Neuronal stem cell (in vitro differentiated cells): ENCODE measurements at regions not wholly inside any gene's neighbourhood (a gene's known extent, or its start where the extent isn't known, plus 50 kb on each side); places are given as distances from the start of the nearest gene placed in this dataset.

ENCODE experiments used
- DNase-seq: peaks from one replicate; pipeline ENCODE4 v3.0.0-alpha.2; 2013; ENCODE audit warnings: low spot score
- H2AFZ ChIP-seq: one replicate; pipeline ENCODE4 v1.6.1; 2013; ENCODE audit warnings: mild to moderate bottlenecking, low read length, inconsistent platforms
- H2AK5ac ChIP-seq: 2 replicates; pipeline ENCODE4 v1.6.1; 2013; ENCODE audit warnings: low read depth, mild to moderate bottlenecking, inconsistent platforms, low read length, moderate library complexity, mixed read lengths
- H2BK120ac ChIP-seq: 2 replicates; pipeline ENCODE4 v1.6.1; 2013; ENCODE audit warnings: low read depth, mild to moderate bottlenecking, inconsistent platforms, low read length, moderate library complexity, mixed read lengths
- H2BK12ac ChIP-seq: one replicate; pipeline ENCODE4 v1.6.1; 2013; ENCODE audit warnings: low read length, inconsistent platforms
- H2BK15ac ChIP-seq: 2 replicates; pipeline ENCODE4 v1.6.1; 2013; ENCODE audit warnings: mild to moderate bottlenecking, low read length, inconsistent platforms, mixed read lengths
- H2BK5ac ChIP-seq: one replicate; pipeline ENCODE4 v1.6.1; 2013; ENCODE audit warnings: inconsistent platforms, mild to moderate bottlenecking, low read length, moderate library complexity
- H3K14ac ChIP-seq: one replicate; pipeline ENCODE4 v1.6.1; 2013; ENCODE audit warnings: low read length, inconsistent platforms
- H3K18ac ChIP-seq: 2 replicates; pipeline ENCODE4 v1.6.1; 2013; ENCODE audit warnings: low read length, inconsistent platforms
- H3K23ac ChIP-seq: 2 replicates; pipeline ENCODE4 v1.6.1; 2013; ENCODE audit warnings: low read depth, mild to moderate bottlenecking, mixed read lengths, low read length, inconsistent platforms; ENCODE audit not compliant: poor library complexity
- H3K27ac ChIP-seq: replicated peaks from 3 replicates; pipeline ENCODE4 v1.5.1; 2013; ENCODE audit warnings: low read length, inconsistent platforms
- H3K27me3 ChIP-seq, 3 experiments: 2 replicates each; pipeline ENCODE4 v1.6.1; 2013; ENCODE audit warnings: low read length in 3 of 3, mild to moderate bottlenecking in 2 of 3, inconsistent platforms in 1 of 3, low read depth in 1 of 3, mixed read lengths in 1 of 3, moderate library complexity in 1 of 3; ENCODE audit not compliant: control insufficient read depth in 3 of 3, insufficient read depth in 3 of 3
- H3K36me3 ChIP-seq, 2 donors: replicated peaks in 1 of 2; 2 replicates each; pipeline ENCODE4 v1.6.1; 2013; ENCODE audit warnings: low read length in 2 of 2; ENCODE audit not compliant: control insufficient read depth in 2 of 2, insufficient read depth in 2 of 2
- H3K4ac ChIP-seq: 2 replicates; pipeline ENCODE4 v1.6.1; 2013; ENCODE audit warnings: inconsistent platforms, mild to moderate bottlenecking, low read length, moderate library complexity
- H3K4me1 ChIP-seq, 2 donors: 1 replicate in 1 of 2; 2 replicates in 1 of 2; pipeline ENCODE4 v1.6.1; 2013; ENCODE audit warnings: low read length in 2 of 2, low read depth in 1 of 2; ENCODE audit not compliant: control insufficient read depth in 2 of 2, insufficient read depth in 1 of 2
- H3K4me2 ChIP-seq: one replicate; pipeline ENCODE4 v1.6.1; 2013; ENCODE audit warnings: mild to moderate bottlenecking, low read length, inconsistent platforms; ENCODE audit not compliant: insufficient read depth, poor library complexity, severe bottlenecking
- H3K4me3 ChIP-seq, 2 donors: 2 replicates each; pipeline ENCODE4 v1.5.1; 2013; ENCODE audit warnings: low read length in 2 of 2, mild to moderate bottlenecking in 2 of 2, inconsistent platforms in 1 of 2, moderate library complexity in 1 of 2
- H3K79me1 ChIP-seq: one replicate; pipeline ENCODE4 v1.6.1; 2013; ENCODE audit warnings: low read depth, mild to moderate bottlenecking, inconsistent platforms, low read length, moderate library complexity
- H3K9ac ChIP-seq: one replicate; pipeline ENCODE4 v1.6.1; 2013; ENCODE audit warnings: mild to moderate bottlenecking, low read depth, low read length, inconsistent platforms; ENCODE audit not compliant: poor library complexity
- H3K9me3 ChIP-seq, 2 donors: replicated peaks in 1 of 2; 2 replicates each; pipeline versions ENCODE3 to v1.6.1; 2013; ENCODE audit warnings: low read length in 2 of 2, mild to moderate bottlenecking in 2 of 2, inconsistent platforms in 1 of 2, low read depth in 1 of 2, mixed read lengths in 1 of 2, moderate library complexity in 1 of 2; ENCODE audit not compliant: control insufficient read depth in 2 of 2, insufficient read depth in 1 of 2
- H4K8ac ChIP-seq: one replicate; pipeline ENCODE4 v1.6.1; 2013; ENCODE audit warnings: low read depth, mild to moderate bottlenecking, inconsistent platforms, low read length, moderate library complexity
- H4K91ac ChIP-seq: one replicate; pipeline ENCODE4 v1.6.1; 2013; ENCODE audit warnings: low read length, low read depth, mild to moderate bottlenecking, inconsistent platforms; ENCODE audit not compliant: poor library complexity
- WGBS, 2 donors: extraction: QIAGEN DNeasy Blood & Tissue Kit; methylation state at CpG; one replicate each; pipeline ENCODE4 v1.1.7; 2013; ENCODE audit warnings: missing lambda C conversion rate in 2 of 2, mixed read lengths in 1 of 2; ENCODE audit not compliant: insufficient read length in 2 of 2, insufficient replicate concordance in 1 of 2; ENCODE audit errors: extremely low coverage in 2 of 2; 5-methylcytosine and 5-hydroxymethylcytosine counted together

DNA sequence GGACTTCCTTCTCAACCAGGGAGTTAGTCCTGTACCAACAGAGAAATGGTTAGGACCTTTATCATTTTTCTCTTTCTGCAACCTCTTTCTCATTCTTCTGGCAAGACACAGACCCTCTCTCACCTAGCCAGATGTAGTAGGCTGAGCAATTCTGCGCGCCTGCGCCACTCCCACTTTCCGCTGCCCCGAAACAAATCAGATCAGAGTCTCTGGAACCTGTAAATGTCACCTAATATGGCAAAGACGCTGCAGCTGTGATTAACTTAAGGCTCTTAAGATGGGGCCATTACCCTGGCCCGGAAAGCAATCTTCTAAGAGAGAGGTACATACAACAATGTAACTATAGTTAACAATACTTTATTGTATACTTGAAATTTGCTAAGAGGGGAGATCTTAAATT, 94.3 kb upstream of the ASIC2 start:
- no peak overlapping the region for H3K9ac ChIP-seq
- H4K8ac ChIP-seq: no peak overlapping the region
- H3K23ac ChIP-seq: no peak overlapping the region
- no peaks in the 10 kb centered on the region for H3K4me1 ChIP-seq
- H3K9me3 ChIP-seq: no peaks in the 10 kb centered on the region
- H3K4me2 ChIP-seq: no peak overlapping the region
- no peaks in the 10 kb centered on the region for H3K79me1 ChIP-seq
- no peak overlapping the region for H2BK12ac ChIP-seq
- H3K27me3 ChIP-seq: no peaks in the 10 kb centered on the region
- no peak overlapping the region for H3K4ac ChIP-seq
- H3K18ac ChIP-seq: no peak overlapping the region
- H3K14ac ChIP-seq: no peak overlapping the region
- no peak overlapping the region for H3K27ac ChIP-seq
- DNase-seq: no peak
- no CpG with 5 or more reads among the region's 7 CpGs for WGBS, 2 donors
- no peak overlapping the region for H2AK5ac ChIP-seq
- no peak overlapping the region for H2BK15ac ChIP-seq
- no peak overlapping the region for H3K4me3 ChIP-seq
- no peaks in the 10 kb centered on the region for H3K36me3 ChIP-seq
- H2AFZ ChIP-seq: no peak overlapping the region
- no peak overlapping the region for H2BK5ac ChIP-seq
- H2BK120ac ChIP-seq: no peak overlapping the region
- H4K91ac ChIP-seq: no peak overlapping the region

DNA sequence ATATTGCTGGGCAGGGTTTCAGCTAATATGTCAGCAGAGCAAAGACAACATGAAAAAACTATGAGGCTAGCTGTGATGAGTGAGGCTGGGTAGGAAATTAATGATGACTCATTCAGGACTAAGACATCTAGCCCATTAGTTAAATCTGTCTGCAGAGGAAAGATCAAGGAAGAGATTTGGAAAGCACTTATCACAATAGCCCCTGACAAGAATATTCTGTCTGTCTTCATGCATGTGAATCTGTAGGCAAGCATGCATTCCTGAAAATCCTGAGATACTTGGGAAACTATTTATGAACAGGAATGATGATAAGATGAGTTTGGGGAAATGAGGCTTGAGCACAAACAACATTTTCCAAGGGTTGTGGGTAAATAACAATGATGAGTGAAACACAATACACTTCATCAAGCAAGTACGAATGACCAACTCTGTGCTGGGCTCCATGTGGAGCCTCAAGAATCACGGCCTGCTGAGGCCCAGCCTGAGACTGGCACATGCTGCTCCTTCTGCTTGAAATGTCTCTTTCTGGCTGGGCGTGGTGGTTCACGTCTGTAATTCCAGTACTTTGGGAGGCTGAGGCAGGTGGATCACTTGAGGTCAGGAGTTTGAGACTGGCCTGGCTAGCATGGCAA, 96.5 kb upstream of the ASIC2 start:
- no peak overlapping the region for H4K8ac ChIP-seq
- WGBS, 2 donors: no CpG with 5 or more reads among the region's 4 CpGs
- H2BK15ac ChIP-seq: no peak overlapping the region
- no peak overlapping the region for H3K14ac ChIP-seq
- no peak overlapping the region for H2BK5ac ChIP-seq
- no peak overlapping the region for H3K4ac ChIP-seq
- H3K18ac ChIP-seq: no peak overlapping the region
- no peak overlapping the region for H3K4me3 ChIP-seq
- no peak overlapping the region for H2AFZ ChIP-seq
- no peak for DNase-seq
- H3K4me1 ChIP-seq: no peaks in the 10 kb centered on the region
- H3K4me2 ChIP-seq: no peak overlapping the region
- no peaks in the 10 kb centered on the region for H3K27me3 ChIP-seq
- H3K79me1 ChIP-seq: no peaks in the 10 kb centered on the region
- H2BK12ac ChIP-seq: no peak overlapping the region
- no peak overlapping the region for H2BK120ac ChIP-seq
- no peak overlapping the region for H3K27ac ChIP-seq
- H2AK5ac ChIP-seq: no peak overlapping the region
- H3K9me3 ChIP-seq: no peaks in the 10 kb centered on the region
- no peaks in the 10 kb centered on the region for H3K36me3 ChIP-seq
- no peak overlapping the region for H3K23ac ChIP-seq
- H4K91ac ChIP-seq: no peak overlapping the region
- no peak overlapping the region for H3K9ac ChIP-seq

DNA sequence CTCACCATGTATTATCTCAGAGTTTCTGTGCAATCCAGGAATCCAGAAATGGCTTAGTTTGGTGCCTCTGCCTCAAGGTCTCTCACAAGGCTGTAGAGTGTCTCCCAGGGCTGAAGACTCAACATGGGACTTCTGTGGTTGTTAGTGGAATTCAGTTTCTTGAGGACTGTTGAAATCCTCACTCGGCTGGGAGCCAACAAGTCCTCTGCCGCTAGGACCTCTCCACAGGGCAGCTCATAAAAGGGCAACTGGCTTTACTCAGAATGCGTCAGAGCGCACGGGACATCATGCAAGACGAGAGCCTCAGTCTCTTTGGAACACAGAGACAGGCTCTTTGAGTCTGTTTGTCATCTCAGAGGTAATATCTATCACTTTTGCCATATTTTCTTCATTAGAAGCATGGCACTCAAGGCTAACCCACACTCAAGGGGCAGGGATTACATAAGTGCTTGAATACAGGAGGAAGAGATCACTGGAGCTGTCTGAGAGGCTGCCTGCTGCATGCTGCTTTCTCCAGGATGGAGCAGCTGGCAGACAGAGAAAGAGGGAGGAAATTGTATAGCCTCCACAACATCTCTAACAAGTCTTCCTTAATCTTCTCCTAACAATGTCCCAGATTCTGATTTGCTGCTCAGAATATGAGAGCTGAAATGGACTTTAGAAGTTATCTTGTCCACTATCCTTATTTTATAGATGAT, 97.5 kb upstream of the ASIC2 start:
- Histone ChIP-seq H3K4me2 (no peak overlapping the region), H3K36me3 (no peaks in the 10 kb centered on the region), H3K27ac (no peak overlapping the region), H3K4me1 (no peaks in the 10 kb centered on the region), H3K79me1 (no peaks in the 10 kb centered on the region), H3K14ac (no peak overlapping the region), H4K8ac (no peak overlapping the region), H2BK15ac (no peak overlapping the region), H3K4ac (no peak overlapping the region), H3K27me3 (no peaks in the 10 kb centered on the region), H2AK5ac (no peak overlapping the region), H2BK120ac (no peak overlapping the region), H4K91ac (no peak overlapping the region), H2BK12ac (no peak overlapping the region), H3K9me3 (no peaks in the 10 kb centered on the region), H2AFZ (no peak overlapping the region), H3K23ac (no peak overlapping the region), H2BK5ac (no peak overlapping the region), H3K9ac (no peak overlapping the region), H3K4me3 (no peak overlapping the region), H3K18ac (no peak overlapping the region)
- no peak for DNase-seq
- WGBS, 2 donors: no CpG with 5 or more reads among the region's 6 CpGs

DNA sequence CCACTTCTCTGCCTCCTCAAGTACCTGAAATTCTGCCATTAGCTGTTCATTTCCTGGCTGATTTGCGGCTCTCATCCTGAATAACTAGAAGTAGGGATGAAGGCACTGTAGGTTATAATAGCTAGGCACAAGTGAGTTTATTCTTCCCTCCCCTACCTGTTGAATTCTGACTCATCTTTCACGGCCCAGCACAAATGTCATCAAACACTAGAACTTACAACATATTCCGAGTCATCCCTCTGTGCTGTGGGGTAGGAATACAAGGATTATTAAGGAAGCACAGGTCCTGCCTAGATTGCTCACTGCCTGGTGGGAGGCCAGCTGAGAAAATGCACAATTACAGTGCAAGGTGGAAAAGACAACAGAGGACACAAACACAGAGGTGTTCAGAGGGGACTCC, 103.7 kb upstream of the ASIC2 start:
- H2BK12ac ChIP-seq: no peak overlapping the region
- H3K18ac ChIP-seq: no peak overlapping the region
- no peaks in the 10 kb centered on the region for H3K4me1 ChIP-seq
- H3K4me2 ChIP-seq: no peak overlapping the region
- H3K4ac ChIP-seq: no peak overlapping the region
- H3K4me3 ChIP-seq: no peak overlapping the region
- no peaks in the 10 kb centered on the region for H3K36me3 ChIP-seq
- no peaks in the 10 kb centered on the region for H3K27me3 ChIP-seq
- H4K91ac ChIP-seq: no peak overlapping the region
- no peak overlapping the region for H3K23ac ChIP-seq
- no peak overlapping the region for H3K27ac ChIP-seq
- no peaks in the 10 kb centered on the region for H3K79me1 ChIP-seq
- H2BK15ac ChIP-seq: no peak overlapping the region
- WGBS, 2 donors: no CpG with 5 or more reads among the region's 3 CpGs
- DNase-seq: no peak
- H3K9ac ChIP-seq: no peak overlapping the region
- H4K8ac ChIP-seq: no peak overlapping the region
- no peaks in the 10 kb centered on the region for H3K9me3 ChIP-seq
- no peak overlapping the region for H2AFZ ChIP-seq
- H3K14ac ChIP-seq: no peak overlapping the region
- H2BK5ac ChIP-seq: no peak overlapping the region
- H2BK120ac ChIP-seq: no peak overlapping the region
- no peak overlapping the region for H2AK5ac ChIP-seq
